Stromal cell of bone marrow (primary cell): ENCODE measurements at regions not wholly inside any gene's neighbourhood (a gene's known extent, or its start where the extent isn't known, plus 50 kb on each side); places are given as distances from the start of the nearest gene placed in this dataset.

Experiments used
- DNase-seq: peaks from one replicate; pipeline ENCODE4 v3.0.0-alpha.2; 2012; ENCODE audit warnings: low read depth

GRCh38 chr16:85173981-85174751 is 61.9 kb upstream of the CIBAR2 start:
- DNase-seq = peak; percentile 44

GRCh38 chr16:85174871-85175723 is 62.8 kb upstream of the CIBAR2 start:
- DNase-seq = no peak

- DNase-seq = no peak
These were observed 63.5 kb upstream of the CIBAR2 start for GRCh38 chr16:85175724-85176233.

- DNase-seq = no peak
These were observed 64.5 kb upstream of the CIBAR2 start for GRCh38 chr16:85176541-85177447.

GRCh38 chr16:85177448-85177846 is 65.2 kb upstream of the CIBAR2 start:
- no peak for DNase-seq

- DNase-seq = no peak
These were observed 65.8 kb upstream of the CIBAR2 start for GRCh38 chr16:85178006-85178591.

- no peak for DNase-seq
These were observed 66.3 kb upstream of the CIBAR2 start for GRCh38 chr16:85178596-85178995.

GRCh38 chr16:85179344-85180046 is 67.2 kb upstream of the CIBAR2 start:
- no peak for DNase-seq

GRCh38 chr16:85180047-85180826 is 68.0 kb upstream of the CIBAR2 start:
- no peak for DNase-seq

GRCh38 chr16:85180827-85181738 is 68.8 kb upstream of the CIBAR2 start:
- DNase-seq = no peak

- DNase-seq = no peak
These were observed 69.5 kb upstream of the CIBAR2 start for GRCh38 chr16:85181739-85182129.

- no peak for DNase-seq
These were observed 70.0 kb upstream of the CIBAR2 start for GRCh38 chr16:85182286-85182685.

GRCh38 chr16:85182774-85183173 is 70.5 kb upstream of the CIBAR2 start:
- no peak for DNase-seq

GRCh38 chr16:85183564-85183963 is 71.3 kb upstream of the CIBAR2 start:
- no peak for DNase-seq

GRCh38 chr16:85184404-85184803 is 72.1 kb upstream of the CIBAR2 start:
- DNase-seq = no peak

- no peak for DNase-seq
These were observed 73.2 kb upstream of the CIBAR2 start for GRCh38 chr16:85185303-85186100.

- DNase-seq = no peak
These were observed 74.7 kb upstream of the CIBAR2 start for GRCh38 chr16:85187002-85187401.

GRCh38 chr16:85187447-85187846 is 75.2 kb upstream of the CIBAR2 start:
- DNase-seq = no peak
